GM18519 (cell line): ENCODE measurements at regions not wholly inside any gene's neighbourhood (a gene's known extent, or its start where the extent isn't known, plus 50 kb on each side); places are given as distances from the start of the nearest gene placed in this dataset.

Source experiments
- ATAC-seq: cut with Tn5 transposase; IDR thresholded peaks from one replicate; pipeline ENCODE4 v1.9.1; 2021; ENCODE audit warnings: mild to moderate bottlenecking, moderate library complexity; ENCODE audit not compliant: unreplicated experiment, low FRiP score

DNA sequence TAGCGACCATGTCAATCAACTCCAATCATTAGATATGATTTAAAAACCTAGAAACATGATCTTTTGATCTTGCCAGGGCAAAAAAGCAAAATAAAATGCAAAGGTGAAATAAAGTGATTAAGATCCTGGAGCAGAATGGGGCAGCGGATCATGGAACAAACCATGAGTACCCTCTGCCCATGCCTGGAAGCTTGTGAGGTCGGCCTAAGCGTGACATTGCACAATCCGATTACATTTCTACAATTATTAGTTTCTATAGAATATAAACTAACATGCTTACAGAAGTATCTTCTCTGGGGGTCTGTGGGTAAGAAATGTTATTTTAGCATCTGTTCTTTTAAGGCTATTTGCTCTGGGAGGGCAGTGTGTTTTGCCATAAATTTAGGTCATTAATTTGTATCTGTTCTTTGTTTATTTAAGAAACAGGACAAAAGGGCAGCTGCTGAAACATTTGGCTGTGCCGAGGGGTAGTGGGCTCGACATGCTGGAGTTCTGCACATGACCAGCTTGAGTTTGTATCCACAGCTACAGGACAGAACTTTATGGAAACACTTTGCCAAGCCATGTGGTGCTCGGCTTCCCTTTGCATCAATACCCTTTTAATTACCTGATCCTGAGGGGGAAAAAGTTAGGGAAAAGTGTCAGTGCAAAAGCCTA is 55.9 kb downstream of the ZBTB18 start:
- no peak for ATAC-seq

DNA sequence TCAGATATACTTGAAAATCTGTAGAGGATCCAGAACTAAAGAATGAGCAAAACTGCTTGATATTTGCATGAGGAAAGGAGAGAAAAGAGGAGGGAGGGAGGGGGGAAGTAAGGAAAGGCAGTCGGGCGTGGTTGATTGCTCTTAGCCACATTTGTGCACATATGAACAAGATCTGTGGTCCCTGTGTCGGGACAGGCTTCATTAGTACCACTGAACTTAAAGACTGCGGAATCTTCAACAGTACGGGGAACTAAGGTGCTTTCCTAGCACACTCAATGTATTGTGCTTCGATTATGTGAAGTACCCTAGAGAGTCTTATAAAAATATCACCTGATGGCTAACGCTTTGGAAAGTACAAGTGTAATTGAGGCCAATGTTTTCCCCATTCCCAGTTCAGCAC is 59.9 kb downstream of the ZBTB18 start:
- no peak for ATAC-seq

DNA sequence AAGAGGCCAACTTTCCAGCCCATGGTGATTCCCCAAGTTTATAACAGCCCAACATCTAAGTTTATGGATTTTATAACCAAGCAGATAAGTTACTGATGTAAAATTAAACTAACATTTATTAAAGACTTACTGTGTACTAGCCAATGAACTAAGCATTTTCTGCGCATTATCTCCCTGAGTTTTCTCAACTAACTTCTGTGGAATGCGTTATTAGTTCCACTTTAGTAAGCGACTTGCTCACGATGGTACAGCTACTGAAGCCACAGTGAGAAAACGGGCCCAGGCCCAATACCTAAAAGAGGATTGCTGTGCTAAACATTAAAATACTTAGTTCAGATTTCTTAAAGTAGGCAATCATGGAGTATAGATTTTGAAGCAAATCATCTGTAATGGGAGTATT is 61.0 kb downstream of the ZBTB18 start:
- no peak for ATAC-seq

DNA sequence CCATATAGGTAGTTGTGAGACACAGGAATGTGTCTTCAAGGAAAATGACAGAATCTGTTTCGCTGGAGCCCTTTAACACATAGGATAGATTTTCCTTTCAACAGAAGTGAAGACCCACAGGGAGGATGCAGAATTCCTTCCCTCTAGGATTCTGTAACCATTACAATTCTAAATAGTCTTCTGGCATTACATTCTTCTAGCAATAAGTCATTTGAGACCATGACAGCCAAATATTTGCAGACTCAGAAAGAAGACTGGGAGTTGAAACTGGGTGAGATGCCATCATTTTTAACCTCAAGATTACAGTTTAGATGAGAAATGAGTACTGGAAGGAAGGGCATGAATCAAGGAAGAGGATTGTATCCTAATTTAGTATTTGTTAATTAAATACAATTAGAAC is 61.6 kb downstream of the ZBTB18 start:
- no peak for ATAC-seq

DNA sequence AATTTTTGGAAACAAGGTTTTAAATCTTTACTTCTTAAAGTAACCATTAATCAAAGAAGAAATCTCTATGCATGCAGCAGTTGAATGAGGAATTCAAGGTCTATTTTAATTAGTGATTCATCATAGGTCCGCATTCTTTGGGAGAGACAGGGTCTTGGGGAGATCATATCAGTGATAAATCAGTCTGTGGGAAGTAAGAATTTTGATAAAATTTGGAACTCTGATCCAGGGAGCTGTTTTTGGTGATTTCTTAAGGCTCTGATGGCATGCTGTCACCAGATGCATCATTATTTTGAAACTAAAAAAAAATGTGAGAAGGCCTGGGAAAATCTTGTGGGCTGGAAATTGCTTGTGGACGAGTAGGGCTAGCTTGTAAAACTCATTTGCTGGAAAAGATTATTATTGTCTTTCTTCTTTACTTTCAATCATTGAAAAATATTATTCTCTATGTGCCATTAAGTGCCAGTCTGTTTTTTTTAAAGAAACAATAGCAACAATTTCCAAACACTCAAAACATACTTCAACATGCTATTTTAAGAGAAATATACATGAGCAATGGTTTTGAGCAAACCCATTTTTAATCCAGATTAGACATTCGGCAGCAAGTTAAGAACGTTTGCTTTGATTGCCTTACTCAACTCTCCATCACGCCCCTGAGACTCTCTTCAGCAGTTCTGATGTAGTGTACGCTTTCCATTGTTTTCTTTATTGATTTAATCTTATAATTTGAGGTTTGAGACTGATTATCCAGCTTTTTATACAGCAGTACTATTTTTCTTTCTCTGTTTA is 62.6 kb downstream of the ZBTB18 start:
- ATAC-seq, result no peak

DNA sequence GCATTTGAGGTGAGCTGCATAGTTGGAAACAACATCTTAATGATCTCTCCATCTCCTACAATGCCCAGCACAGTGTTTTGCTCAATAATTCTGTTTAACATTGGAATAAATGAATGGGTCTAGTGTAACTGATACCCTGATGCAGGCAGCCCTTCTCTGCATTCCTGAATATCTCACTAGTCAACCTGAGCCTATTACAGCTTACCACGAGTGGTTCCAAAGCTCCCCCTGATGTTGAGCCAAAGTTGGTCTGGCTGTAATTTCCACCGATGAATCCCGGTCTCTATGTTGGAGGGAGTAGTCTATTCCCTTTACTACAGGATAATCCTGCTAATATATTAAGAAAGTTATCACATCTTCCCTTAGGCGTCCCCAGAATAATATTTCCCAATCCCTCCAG is 63.8 kb downstream of the ZBTB18 start:
- ATAC-seq, result no peak

DNA sequence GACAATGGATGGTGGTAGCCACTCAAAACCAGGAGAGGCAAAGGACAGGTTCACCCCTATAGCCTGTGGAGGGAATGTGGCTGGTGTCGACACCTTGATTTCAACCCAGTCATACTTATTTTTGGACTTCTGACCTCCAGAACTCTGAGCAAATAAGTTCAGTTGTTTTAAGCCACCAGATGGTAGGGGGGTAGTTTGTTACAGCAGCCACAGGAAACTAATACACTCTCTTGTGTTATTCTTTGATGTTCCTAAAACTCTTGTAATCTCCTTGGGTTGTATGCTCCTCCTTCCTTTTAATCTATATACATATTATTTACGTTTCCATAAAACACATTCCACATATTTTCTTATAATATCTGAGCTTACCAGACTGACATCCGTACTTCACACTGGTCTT is 65.9 kb downstream of the ZBTB18 start:
- ATAC-seq, result no peak

DNA sequence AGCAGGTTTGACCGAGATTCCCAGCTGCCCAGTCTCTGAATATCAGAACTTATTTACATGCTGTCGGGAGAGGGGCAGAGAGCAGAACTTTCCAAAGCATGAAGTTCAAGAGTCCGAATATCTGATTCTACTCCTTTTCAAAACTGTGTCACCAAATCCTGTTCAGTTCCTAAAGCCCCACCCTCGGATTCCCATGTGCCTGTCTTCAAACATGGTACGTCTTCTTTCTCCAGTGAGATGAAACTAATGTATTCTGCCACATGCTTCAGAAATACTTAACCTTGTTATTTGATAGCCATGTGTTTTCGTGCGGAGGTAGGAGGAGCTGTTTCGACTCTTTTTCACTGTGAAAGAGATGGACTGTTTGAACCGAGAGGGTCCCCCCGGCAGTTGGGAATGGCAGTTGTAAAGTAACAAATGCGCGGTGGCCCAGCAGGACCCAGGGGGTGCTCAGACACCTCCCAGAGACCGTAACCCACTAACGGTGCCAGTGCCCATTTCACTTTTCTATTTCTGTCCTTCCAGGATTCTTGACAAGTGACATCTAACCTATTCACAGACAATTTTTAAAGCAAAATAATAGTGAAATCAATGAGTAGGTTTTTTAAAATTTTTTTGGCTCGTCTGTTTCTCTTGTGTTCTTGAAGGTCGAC is 67.2 kb downstream of the ZBTB18 start:
- ATAC-seq, result no peak

DNA sequence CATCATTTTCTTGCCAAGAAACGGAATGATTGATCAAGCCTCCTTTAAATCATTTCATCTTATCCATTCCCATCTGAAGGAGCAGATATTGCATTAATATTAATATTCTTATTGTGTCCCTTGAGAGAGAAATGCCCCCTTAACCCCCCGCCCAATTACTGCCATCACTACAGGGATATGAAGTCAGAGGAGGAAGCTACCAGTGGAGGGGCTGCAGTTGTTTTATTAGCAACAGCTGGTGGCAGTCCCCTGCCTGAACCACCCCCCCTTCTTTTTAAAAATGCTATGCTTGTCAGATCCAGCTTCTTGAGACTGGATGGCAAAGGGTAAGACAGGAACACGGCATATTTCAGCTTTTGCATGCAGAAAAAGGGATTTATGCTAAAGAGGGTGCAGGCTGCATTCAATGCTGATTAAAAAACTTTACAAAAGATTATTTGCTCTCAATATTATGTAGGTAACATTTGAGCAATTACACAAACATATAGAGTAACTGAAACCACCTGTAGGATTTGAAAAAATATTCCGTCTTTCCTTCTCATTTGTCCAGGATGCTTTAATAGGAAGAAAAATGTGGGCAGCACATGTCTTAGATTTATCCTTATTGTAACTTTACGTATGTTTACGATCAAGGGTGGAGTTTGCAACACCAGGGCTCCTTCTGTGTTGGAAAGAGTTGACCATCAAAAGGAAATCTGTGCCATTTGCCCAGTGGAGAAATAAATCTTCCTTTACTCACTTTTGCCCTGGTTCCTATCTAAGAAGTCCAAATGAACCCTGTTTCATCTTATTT is 77.7 kb downstream of the ZBTB18 start:
- no peak for ATAC-seq

DNA sequence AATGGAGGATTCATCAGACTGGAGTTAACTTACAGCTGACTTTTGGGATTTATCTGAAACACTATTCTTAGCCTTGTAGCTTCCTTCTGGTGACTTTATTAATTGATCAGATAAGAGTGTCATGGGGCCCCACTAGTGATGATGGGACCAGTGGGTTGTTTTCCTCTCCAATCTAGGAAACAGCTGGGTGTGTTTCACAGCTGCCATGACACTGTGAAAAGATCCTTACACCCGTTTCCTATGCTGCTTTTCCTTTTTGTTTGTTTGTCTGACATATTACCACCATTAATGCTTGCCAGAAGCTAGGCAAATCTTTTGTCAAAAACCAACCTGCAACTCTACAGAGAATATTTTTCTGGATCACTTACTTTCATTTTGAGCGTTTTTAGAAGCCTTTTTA is 86.2 kb downstream of the ZBTB18 start:
- ATAC-seq, result no peak

DNA sequence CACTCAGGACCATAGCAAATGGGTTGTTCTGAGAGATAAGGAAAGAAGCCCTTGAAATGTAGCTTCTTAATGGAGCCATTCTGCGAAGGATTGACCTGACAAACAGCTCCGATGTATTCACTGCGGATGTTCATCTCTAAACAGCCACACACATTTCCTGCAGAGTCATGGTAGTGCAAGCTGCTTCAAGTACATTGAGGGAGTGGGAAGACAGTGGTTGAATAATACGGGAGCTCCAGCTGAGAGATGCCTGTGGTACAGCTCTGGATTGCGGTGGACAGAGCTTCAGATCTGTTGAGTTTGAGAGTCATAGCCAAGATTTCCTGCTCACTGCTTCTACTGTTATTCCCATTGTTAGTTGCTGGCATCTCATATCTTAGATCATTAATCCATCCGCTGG is 86.6 kb downstream of the ZBTB18 start:
- no peak for ATAC-seq

DNA sequence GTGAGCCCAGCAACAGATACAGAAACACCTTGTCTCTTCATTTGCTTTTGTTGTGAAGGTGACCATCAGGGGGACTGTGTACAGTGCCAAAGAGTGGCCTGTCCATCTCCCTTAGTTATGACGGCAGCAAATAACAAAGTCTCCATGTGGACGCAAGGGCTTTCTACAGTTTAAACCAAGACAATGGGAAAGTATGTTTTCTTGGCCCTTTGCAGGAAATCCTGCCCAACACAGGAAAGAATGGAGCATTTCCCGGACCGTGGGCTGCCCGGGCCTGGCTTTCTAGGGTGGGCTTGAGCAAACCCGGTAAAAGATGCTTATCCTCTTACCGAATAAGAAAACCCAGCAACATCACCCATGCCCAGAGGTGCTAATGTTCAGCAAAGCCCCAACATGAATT is 87.3 kb downstream of the ZBTB18 start:
- ATAC-seq, result no peak

DNA sequence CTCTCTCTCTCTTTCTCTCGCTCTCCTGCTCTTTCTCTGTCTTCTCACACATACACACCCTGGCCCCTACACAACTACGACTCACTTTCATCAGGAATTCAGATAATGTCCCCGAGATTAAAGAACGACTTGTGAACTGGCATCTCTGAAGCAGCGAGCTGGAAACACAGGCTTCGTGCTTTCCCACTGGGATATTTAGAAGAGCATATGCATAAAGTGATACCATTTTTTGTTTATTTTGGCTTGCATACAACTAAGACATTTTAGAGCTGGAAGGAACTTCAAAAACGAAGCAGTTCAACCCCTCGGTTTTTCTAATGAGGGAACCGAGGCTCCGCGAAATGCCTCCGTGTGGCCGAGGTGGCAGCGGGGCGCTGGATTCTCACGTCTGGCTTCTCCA is 88.6 kb downstream of the ZBTB18 start:
- ATAC-seq, result no peak

DNA sequence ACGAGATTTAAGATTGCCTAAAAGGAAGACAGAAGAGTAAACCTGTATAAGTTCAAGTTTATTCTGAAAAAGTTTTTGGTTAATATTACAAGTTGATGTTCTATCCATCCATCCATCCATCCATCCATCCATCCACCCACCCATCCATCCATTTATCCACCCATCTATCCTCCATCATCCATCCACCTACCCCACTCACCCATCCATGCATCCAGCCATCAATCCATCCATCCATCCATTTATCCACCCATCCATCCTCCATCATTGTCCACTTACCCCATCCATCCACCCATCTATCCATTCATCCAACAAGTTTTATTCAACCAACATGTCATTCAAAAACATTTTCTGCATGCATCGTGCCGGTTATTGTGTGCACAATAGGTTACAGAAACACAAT is 89.3 kb downstream of the ZBTB18 start:
- ATAC-seq, result no peak

DNA sequence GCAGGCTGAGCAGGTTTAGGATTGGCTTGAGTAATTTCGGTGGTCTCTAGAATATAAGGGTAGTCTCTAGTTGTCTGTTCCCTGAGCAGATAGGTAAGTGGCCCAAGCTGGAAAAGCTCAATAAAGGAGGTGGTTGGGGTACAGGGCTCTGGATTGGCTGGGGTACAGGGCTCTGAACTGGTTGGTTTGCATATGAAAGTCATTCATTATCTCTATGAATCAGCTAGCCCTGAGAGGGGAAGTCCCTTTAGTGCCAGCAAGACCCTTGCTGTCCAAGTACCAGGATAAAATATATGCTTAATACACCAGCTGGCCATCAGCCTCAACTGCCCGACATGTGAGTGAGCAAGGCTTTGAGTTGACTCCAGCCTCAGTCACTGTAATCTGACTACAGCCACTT is 93.0 kb downstream of the ZBTB18 start:
- ATAC-seq, result no peak

DNA sequence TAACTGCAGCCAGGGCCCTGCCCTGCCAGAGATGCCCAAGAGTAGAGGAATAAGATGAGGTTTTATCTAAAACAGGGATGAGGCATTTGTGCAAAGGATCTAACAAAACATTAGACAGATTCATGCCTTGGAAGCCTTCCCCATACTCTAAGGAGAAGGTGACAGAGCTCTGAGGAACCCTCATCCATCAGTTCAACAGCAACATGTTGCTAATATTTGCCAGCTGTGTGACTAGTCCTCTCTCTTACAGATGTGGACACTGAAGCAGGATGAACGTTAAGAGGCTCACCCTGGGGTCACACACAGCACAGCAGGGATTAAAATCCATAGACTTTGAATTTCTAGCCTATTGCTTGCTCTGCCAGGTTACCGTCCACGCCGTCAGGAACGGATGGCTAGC is 99.0 kb downstream of the ZBTB18 start:
- ATAC-seq, result no peak

DNA sequence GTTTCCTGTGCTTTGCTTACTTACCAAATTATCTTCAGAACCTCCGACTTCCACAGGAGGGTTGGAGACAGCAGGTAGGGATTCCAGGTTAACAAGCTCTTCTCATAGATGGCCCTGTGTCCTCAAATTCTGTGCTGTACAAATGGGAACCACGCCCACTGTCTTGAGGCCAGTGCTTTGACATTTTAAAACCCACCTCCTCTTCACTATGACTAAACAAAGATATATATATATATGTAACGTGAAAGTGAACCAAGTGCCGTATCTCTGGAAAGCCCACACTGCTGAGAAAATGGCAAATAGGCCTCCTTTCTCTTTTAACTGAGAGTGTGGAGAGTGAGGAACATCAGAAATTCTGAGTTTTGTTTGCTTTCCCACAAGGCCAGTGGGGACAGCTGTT is 99.6 kb downstream of the ZBTB18 start:
- ATAC-seq, result peak; percentile 71

DNA sequence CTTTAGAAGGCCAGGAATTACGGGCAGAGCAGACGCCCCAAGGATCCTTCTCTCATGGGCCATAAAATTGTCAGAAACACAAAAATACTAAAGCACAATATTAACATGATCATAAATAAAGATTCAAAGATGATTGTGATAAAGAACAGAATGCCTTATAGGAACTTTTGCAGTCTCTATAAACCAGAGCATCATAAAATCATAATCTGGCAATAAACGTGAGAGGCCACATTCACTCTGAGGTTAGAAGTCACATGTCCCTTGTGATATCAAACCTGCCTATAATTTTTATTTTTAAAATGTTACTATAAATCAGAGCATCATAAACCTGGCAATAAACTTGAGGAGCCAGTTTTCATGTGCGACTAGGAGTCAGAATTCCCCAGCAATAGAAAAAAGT is 100.5 kb downstream of the ZBTB18 start:
- ATAC-seq, result no peak

DNA sequence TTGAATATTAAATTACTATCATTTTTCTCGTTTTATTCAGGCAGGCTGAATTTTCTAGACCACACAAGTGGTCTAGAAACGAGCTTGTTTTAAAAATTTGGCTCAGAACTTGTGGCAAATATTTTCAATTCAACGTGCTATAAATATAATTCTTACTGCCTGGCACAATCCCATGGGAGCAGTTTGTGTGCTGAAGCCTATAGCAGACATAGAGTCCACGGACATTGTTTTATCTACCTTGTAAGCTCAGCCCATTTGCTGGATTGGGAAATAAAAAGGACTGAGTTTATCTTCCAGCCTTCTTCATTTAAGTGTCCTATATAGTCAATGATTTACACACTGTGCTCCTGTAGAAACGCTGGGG is 103.4 kb downstream of the ZBTB18 start:
- ATAC-seq, result no peak

DNA sequence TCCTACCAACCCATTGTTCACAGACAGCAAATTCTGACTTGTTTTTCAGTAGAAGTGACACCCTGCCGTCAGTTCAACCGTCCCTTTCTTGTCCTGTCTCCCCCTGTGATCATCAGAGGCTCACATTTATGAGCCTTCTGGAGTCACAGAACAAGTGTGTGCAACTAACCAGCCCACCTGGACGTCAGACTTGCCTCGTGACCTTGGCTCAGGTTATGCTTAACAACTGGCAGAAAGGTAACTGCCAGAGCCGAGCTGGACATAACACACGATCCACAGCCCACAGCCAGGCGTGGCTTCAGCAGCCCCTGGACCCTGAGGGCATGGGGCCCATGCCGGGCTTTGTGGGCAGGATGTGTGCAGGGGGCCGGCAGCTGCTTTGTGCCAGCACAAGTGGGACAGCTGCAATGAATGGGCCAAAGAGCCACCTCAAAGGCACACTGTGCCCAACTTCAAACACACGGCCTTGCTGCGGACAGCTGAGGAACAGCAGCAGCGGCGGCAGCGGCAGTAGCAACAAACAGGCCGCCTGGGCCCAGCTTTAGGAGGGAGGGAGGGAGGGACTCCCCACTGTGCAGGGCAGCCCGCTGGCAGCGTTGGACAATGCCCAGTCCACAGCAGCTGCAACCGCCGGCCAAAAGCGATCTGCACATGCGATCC is 103.9 kb downstream of the ZBTB18 start:
- no peak for ATAC-seq

DNA sequence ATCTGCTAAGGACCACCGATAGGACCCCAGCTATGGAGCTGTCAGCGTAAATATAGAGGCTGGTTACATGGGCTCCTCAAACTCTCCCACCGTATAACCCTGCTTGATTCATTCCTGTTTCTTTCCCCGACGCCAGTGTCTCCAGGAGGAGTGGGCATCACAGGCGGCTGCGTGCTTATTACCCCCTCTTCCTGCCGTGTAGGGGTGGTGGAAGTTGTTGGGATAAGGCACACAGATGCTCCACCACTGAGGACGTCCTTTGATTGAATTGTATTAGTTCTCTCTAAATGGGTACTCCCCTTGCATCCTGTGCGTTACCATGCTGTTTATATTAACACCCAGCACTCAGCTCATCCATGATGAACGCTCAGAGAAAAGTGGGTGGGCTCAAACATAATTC is 104.6 kb downstream of the ZBTB18 start:
- ATAC-seq, result no peak
